Coronary artery (tissue), 2 donors: ENCODE measurements at regions not wholly inside any gene's neighbourhood (a gene's known extent, or its start where the extent isn't known, plus 50 kb on each side); places are given as distances from the start of the nearest gene placed in this dataset.

Experiments
- DNase-seq: peaks from one replicate; pipeline ENCODE4 v3.0.0-alpha.2; 2017; ENCODE audit warnings: low spot score
- H3K27ac ChIP-seq, 2 donors: fragments of 200-600 bp; sonication (generic); one replicate each; pipeline ENCODE4 v1.5.1; 2016 to 2019
- H3K4me3 ChIP-seq: fragments of 200-600 bp; sonication (generic); 2 replicates; pipeline ENCODE4 v1.5.1; 2016; ENCODE audit warnings: mild to moderate bottlenecking, moderate library complexity
- TF ChIP-seq, protein P1 (sequence below): fragments of 200-600 bp; sonication (generic); IDR thresholded peaks from one replicate; pipeline ENCODE4 v1.5.1; 2019; ENCODE audit warnings: antibody characterized with exemption

DNA sequence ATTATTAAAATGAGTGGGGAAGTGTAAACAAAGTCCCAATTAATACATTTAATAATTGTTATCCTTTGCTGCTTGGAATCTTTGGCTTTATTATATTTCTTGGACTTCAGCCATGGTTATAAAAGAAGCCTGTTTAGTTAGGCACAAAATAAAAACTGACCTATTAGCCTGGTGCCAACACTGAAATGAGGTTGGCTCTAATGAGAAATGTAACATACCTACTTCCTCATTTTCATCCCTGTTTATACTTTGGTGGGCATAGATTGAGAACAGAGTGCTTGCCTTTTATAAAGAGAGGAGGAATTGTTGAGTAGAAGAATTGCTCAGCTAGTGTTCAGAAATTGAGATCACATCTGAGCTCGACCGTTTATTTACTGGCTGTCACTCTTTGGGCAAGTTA is 471.3 kb downstream of the UTRN start:
- no peak for DNase-seq
- TF ChIP-seq, protein P1, sequence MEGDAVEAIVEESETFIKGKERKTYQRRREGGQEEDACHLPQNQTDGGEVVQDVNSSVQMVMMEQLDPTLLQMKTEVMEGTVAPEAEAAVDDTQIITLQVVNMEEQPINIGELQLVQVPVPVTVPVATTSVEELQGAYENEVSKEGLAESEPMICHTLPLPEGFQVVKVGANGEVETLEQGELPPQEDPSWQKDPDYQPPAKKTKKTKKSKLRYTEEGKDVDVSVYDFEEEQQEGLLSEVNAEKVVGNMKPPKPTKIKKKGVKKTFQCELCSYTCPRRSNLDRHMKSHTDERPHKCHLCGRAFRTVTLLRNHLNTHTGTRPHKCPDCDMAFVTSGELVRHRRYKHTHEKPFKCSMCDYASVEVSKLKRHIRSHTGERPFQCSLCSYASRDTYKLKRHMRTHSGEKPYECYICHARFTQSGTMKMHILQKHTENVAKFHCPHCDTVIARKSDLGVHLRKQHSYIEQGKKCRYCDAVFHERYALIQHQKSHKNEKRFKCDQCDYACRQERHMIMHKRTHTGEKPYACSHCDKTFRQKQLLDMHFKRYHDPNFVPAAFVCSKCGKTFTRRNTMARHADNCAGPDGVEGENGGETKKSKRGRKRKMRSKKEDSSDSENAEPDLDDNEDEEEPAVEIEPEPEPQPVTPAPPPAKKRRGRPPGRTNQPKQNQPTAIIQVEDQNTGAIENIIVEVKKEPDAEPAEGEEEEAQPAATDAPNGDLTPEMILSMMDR, result no peak
- Histone ChIP-seq H3K4me3 (no peak overlapping the region), H3K27ac (no peak overlapping the region)

- DNase-seq, result no peak
- TF ChIP-seq, protein P1, result no peak
- Histone ChIP-seq H3K4me3 (no peak overlapping the region), H3K27ac (no peak overlapping the region)
These were observed 472.2 kb downstream of the UTRN start for GRCh38 chr6:144757299-144757698.

GRCh38 chr6:144757730-144758129 is 472.6 kb downstream of the UTRN start:
- DNase-seq, result no peak
- Histone ChIP-seq H3K27ac (no peak overlapping the region), H3K4me3 (no peak overlapping the region)
- TF ChIP-seq, protein P1, result no peak

DNA sequence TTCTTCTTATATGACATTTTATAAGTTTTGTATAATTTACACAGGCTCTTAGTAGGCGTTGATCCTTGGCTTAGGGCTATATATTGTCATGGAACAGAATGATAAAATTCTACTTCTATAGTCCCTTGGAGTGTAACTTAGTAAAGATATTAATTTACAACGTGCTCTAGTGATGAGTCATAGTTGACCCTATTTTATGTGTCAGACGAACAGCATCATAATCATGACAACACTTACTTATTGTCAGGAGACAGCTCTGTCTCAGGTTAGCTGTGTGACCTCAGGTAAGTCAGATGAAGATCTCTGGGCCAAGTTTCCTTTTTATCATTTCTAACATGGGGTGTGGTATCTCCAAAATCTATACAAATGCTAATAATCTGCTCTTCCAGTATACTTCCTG is 473.5 kb downstream of the UTRN start:
- H3K27ac ChIP-seq, result no peak overlapping the region
- no peak for DNase-seq
- TF ChIP-seq, protein P1, result no peak
- H3K4me3 ChIP-seq, result no peak overlapping the region

DNA sequence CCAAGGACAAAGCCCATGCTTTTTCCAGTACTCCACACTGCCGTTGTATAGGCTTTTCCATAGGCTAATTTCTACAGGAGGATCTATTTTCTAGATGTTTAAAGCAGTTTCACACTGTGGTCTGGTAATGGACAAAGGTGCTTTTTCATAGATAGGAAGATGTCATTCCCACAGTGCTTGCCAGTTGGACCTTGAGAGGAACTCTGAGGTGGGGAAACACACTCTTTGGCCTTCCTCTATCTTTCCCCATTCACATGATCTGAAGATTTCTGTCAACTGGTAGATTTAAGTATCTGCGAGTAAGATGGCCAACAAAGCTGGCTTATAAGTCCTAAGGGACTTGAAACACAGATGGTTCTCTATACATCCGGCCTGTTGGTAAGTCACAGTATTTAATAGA is 477.3 kb downstream of the UTRN start:
- DNase-seq, result no peak
- Histone ChIP-seq H3K27ac (no peak overlapping the region), H3K4me3 (no peak overlapping the region)
- TF ChIP-seq, protein P1, result no peak

DNA sequence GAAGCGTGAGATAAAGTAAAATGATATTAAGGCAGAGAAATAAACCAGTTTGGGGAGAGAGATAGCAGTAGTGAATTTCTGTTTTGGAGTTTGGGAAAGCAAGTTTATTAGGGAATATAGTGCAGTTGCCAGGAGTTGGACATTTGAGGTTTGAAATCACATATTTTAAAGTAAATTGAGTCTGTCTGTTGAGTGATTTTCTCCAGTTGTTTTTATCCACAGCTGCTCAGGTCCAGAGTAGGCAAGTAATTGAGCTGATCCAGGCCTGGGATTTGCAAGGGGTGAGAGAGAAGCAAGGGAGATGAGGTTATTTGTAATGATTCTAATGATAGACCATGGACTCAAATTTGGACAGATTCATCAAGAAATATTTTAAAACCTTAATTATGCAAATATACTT is 481.9 kb downstream of the UTRN start:
- TF ChIP-seq, protein P1, result no peak

GRCh38 chr6:144768551-144769075 is 483.5 kb downstream of the UTRN start:
- Histone ChIP-seq H3K27ac (no peak overlapping the region), H3K4me3 (no peak overlapping the region)
- DNase-seq, result no peak
- TF ChIP-seq, protein P1, result no peak

More for the DNA sequence above, 481.9 kb downstream of the UTRN start:
- Histone ChIP-seq H3K27ac (no peak overlapping the region), H3K4me3 (no peak overlapping the region)
- DNase-seq, result no peak
